HG03521 (cell line): ENCODE measurements at regions not wholly inside any gene's neighbourhood (a gene's known extent, or its start where the extent isn't known, plus 50 kb on each side); places are given as distances from the start of the nearest gene placed in this dataset.
"Not testable (repeated sequence)": the region's sequence is repeated elsewhere in the genome, so short reads cannot be mapped to it uniquely, and the experiment has no call there.

Experiments
- ATAC-seq: cut with Tn5 transposase; IDR thresholded peaks from one replicate; pipeline ENCODE4 v1.9.1; 2021; ENCODE audit warnings: mild to moderate bottlenecking, moderate library complexity; ENCODE audit not compliant: unreplicated experiment

DNA sequence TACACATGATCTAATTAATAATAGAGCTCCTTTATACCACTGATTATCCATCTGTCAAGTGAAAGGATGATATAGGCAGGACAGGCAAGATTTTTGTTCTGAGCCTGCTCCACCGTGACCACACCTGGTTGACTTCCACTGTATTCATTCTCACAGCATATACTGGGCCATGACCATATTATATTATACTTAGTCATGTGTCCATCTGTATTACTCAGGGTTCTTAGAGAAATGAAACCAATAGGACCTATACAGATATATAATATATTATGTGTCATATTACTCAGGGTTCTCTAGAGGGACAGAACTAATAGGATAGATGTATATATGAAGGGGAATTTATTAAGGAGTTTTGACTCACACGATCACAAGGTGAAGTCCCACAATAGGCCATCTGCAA lies 675.1 kb downstream of the GRXCR1 start:
- ATAC-seq, result no peak

DNA sequence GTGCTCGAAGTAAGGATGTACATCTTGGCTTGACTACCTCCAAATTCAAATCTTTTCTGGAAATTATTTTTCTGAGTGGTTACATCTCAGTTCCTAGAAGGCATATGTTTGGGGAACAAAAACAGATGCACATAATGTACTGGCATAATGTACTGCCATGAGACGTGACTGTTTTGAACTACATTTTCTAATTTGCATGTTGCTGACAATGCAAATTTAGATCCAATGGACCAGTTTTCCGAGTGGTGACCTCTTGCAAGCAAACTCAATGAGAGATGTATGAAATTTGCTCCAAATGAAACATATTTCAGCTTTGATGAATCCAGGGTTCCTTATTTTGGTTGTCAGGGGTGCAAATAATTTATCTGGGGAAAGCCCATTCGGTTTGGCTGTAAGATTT lies 694.3 kb downstream of the GRXCR1 start:
- no peak for ATAC-seq

DNA sequence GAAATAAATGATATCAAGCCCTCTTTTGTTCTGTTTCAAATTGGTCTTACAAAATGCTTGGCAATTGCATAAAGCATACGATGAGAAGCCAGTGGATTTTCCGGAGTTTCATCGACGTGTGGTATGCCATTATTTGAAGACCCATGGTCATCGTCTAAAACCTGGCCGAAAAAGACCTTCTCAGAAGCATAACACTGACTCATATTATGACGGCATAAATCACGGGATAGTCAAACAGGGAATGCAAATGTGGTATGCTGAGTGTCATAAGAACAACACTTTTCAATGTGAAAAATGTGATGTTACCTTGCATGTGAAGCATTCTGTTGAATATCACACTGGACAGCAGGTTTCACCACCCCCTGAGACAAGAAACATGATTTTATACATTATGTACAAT lies 695.2 kb downstream of the GRXCR1 start:
- ATAC-seq, result no peak

DNA sequence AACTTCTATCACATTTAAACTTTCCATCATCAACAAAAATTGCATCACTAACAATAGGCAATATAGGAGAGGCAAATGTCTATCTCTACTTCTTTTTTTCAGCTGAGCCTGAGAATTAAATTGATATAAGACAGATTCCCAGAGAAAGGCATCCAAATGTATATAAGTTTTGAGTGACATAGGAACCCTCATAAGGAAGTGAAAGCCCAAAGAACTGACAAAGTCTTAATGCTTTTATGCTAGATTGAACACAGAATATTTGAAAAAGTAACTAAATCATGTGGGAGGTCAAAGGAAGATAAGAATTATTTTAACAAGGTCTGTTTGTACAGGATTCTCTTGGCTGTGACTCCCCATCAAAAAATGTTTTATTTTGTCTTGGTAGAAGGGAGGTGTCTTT lies 714.9 kb downstream of the GRXCR1 start:
- ATAC-seq, result no peak

DNA sequence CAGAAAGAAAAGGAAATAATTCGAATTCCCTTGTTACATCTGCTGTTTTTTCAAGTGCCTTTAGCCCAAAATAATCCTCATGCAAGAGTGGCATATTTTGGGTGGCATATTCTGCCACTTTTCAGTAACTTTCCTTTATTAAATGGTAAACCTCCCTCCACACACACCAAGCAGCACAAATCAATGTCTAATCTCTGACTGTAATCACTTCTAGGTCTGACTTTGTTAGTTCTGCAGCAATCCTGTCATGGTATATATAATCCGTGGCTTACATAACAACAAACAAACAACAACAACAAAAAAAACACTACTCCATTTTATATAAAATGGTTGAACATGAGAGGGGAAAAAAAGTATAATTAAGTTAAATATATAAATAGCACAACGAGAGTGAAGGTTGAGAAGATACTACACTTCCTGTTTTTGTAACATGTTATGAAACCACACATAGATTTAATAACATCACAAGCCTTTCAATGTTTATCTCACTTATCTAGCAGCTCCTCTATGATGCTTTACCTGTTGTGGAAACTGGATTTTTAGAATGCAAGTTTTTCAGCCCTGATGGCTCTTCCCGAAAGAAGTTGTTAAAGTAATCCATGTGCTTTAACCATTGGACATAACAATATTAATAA lies 715.4 kb downstream of the GRXCR1 start:
- ATAC-seq, result no peak

DNA sequence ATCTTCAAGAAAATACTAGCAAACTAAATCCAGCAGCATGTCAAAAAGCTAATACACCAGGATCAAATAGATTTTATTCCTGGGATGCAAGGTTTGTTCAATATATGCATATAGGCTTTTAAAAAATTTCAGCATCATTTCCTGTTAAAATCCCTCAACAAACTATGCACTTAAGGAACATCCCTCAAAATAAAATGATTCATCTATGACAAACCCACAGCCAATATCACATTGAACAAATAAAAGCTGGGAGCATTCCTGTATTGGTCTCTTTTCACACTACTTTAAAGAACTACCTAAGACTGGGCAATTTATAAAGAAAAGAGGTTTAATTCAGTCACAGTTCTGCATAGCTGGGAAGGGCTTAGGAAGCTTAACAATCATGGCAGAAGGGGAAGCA lies 726.7 kb downstream of the GRXCR1 start:
- ATAC-seq, result no peak

DNA sequence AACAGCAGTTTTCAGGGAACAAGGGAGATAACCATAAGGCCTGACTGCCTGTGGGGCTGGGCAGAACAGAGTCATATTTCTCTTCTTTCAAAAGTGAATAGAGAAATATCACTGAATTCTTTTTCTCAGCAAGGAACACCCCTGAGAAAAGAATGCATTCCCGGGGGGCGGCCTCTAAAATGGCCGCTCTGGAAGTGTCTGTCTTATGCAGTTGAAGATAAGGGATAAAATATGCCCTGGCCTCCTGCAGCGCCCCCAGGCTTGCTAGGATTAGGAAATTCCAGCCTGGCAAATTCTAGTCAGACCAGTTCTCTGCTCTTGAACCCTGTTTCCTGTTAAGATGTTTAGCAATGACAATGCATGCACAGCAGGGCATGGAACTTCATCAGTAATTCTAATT lies 745.4 kb downstream of the GRXCR1 start:
- not testable (repeated sequence) for ATAC-seq

DNA sequence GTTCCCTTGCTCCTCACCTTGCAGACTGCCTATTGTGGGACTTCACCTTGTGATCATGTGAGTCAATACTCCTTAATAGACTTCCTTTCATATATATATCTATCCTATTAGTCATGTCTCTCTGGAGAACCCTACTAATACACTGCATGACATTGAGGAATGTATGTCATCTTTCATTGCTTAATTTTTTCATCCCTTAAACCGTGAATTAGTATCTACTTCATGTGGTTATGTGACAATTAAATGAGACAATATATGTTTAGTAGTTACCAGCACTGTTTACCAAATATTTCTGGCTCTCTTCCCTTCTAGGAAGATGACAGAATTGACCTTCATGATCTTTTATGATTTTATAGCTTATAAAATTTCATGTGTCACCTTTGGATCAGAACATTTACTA lies 759.5 kb downstream of the GRXCR1 start:
- no peak for ATAC-seq

DNA sequence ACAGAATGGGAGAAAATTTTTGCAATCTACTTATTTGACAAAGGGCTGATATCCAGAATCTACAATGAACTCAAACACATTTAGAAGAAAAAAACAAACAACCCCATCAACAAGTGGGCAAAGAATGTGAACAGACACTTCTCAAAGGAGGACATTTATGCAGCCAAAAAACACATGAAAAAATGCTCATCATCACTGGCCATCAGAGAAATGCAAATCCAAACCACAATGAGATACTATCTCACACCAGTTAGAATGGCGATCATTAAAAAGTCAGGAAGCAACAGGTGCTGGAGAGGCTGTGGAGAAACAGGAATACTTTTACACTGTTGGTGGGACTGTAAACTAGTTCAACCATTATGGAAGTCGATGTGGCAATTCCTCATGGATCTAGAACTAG lies 767.0 kb downstream of the GRXCR1 start:
- ATAC-seq, result not testable (repeated sequence)

DNA sequence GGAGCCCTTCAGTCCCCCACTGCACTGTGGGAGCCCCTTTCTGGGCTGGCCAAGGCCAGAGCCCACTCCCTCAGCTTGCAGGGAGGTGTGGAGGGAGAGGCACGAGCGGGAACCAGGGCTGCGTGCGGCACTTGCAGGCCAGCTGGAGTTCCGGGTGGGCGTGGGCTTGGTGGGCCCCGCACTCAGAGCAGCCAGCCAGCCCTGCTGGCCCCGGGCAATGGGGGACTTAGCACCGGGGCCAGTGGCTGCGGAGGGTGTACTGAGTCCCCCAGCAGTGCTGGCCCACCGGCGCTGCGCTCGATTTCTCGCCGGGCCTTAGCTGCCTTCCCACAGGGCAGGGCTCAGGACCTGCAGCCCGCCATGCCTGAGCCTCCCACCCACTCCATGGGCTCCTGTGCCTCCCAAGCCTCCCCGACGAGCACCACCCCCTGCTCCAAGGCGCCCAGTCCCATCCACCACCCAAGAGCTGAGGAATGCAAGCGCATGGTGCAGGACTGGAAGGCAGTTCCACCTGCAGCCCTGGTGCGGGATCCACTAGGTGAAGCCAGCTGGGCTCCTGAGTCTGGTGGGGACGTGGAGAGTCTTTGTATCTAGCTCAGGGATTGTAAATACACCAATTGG lies 776.2 kb downstream of the KCTD8 start:
- not testable (repeated sequence) for ATAC-seq

DNA sequence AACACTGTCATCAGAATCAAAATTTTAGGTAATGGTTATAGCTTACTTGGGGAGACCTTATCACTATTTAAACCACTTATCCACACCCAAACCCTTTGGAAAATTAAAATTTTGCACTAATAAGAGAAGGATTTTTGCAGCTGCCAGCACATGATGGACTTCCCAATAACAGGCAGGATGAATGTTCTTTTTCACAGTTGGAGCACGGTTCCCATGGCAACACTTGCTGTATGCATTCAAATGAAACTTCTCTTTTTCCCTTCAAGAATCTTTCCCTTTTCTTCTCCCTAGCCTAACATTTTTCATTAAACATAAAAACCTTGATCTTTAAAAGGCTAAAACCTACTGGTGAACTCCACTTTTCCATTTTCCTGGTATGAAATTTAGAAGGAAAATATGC lies 768.2 kb downstream of the KCTD8 start:
- no peak for ATAC-seq

DNA sequence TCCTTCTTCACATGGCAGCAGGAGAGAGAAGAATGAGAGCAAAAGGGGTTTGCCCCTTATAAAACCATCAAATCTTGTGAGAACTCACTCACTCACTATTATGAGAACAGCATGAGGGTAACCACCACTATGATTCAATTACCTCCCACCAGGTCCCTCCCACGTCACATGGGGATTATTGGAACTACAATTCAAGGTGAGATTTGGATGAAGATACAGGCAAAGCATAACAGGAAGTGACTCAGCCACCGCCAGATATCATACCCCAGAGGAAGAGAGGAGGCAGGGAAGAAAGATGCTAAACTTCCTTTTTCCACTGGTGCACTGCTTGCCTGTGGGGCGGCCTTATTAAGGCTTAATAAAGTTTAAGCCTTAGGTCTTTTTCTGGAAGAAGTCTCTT lies 766.1 kb downstream of the KCTD8 start:
- no peak for ATAC-seq

DNA sequence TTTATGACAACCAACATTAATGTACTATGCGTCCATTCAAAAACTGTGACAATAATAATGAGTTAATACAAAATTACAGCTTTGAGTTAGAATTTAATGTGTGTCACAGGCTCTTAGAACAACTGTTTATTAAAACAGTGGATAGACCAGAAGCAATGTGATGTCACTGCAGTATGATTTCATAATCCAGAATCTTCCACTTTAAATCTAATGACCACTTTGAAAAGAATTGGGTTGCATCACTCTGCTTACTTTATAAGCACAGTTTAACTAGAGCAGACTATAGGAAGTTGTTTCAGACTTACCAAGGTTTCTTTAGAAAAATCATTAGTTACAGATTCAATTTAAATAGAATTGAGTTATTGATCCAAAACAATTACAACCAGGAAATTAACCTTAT lies 758.5 kb downstream of the KCTD8 start:
- no peak for ATAC-seq

DNA sequence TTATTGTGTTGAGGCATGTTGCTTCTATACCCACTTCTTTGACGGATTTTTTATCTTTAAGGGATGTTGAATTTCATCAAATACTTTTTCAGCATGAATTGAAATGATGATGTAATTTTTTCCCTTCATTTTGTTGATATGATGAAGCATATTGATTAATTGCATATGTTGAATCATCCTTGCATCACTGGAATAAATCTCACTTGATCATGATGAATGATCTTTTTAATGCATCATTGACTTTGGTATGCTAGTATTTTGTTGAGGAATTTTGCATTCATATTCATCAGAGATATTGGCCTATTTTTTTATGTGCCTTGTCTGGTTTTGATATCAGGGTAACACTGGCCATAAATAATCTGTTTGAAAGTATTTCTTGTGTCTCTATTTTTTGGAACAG lies 754.7 kb downstream of the KCTD8 start:
- no peak for ATAC-seq

DNA sequence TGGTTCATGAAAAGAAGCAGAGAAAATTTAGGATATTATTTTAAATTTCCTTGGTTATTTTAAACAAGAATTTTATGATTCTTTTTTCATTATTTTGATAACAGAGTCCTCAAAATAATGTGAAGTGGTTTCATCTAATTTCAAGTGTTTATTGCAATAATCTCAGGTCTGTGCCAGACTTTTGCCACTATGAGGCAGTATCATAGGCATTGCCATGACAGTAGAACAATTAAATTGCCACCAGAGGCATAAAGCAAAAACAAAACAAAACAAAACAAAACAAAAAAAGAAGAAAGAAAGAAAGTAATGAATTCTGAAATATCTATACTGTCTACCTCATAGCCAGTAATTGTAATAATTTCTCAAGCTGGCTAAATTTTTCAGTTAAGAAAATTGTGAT lies 739.2 kb downstream of the KCTD8 start:
- no peak for ATAC-seq

DNA sequence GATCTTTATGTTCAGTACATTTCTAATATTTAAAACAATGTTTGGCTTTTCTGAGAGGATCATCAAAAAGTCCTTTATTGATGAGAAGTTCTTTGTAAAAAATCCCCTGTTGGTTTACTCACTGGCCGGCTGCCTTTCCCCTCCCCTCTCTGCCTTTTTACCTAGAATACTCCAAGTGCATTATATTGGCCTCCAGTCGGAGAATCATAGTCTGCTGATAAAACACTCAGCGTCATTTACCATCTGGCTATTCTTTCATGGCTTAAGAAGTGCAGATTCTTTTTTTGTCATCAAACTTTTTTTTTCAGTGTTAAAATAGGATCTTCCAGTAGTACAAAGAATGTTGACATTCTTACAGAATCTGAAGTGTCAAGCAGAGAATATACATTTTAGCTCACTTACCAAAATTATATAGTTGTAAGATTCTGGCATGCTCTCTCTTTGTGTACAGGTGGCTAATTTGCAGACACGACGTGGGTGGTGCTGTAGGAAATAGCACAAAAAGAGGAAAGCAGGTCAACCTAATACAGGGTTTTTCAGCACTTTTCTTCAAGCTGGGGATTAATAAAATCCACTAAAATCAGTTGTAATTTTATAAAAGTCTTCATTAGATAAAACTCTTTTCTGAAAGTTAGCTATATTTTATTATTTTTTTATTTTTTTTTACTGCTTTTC lies 731.8 kb downstream of the KCTD8 start:
- ATAC-seq, result no peak

DNA sequence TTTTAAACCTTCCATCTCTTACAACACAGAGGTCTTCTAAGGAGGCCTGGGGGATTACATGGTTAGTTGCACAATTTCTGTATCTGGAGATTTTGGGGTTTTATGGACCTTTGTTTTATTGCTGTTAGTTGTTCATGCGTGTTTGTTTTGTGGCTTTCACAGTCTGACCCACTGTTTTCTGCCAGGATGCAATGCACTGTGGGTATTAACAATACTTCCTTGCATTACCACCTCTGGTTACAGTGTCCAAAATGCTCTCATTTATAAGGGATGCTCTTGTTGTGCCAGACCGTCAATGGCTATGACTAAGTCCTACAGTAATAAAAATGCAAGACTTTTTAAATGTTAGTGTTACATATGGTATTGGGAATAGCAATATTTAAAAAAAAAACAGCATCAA lies 730.2 kb downstream of the KCTD8 start:
- no peak for ATAC-seq

DNA sequence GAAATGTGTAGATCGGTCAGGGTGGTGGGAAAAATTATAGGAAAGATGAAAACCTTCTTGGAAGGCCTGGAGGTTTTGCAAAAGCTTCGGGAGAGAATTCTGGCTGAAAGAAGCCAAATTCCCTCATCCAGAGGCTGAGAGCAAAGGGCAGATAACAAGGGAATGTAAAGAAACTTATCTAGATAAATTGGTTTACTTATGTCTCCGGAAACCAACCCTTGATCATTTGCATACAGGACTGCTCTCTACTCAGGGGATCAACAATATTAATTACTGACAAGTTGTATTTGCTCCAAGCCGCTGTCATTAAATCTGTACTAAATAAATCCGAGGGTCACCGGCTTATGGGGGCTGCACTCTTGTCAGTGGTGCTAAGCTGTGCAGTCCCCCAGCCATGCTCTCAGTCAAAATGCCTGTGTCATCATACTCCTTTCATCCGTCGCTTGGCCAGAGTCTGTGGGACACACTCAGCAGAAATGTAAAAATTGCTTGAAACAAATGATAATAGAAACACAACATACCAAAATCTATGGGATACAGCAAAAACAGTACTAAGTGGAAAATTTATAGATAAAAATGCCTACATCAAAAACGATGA lies 715.7 kb downstream of the KCTD8 start:
- ATAC-seq, result no peak

DNA sequence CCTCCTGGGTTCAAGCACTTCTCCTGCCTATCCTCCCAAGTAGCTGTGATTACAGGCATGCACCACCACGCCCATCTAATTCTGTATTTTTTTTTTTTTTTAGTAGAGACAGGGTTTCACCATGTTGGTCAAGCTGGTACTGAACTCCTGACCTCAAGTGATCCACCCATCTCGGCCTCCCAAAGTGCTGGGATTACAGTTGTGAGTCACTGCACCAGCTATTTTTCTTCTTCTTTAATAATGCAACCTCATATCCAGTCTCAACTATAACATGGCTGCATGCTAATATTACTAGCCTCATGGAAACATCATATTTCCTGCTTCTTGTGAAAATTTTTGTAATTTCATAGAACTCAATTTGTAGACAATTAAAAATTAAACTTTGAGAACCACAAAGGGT lies 706.5 kb downstream of the KCTD8 start:
- ATAC-seq, result no peak

DNA sequence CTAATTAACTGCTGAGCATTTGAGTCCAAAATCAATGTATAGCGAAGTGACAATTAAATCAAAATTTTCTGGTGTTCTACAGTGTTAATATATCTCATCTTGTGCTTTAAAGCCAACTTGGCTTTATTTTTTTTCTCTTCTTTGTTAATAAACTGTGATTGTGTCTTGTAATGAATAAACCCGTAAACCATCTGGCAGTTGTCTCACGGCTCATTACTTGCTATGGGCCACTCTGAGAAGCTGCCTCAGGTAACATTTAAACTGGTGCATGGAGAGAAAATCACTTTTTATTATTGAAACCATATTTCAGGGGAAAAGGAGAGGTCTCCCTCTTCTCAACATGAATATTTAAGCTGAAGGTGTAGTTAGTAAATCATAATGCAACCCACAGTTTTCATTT lies 694.0 kb downstream of the KCTD8 start:
- no peak for ATAC-seq

DNA sequence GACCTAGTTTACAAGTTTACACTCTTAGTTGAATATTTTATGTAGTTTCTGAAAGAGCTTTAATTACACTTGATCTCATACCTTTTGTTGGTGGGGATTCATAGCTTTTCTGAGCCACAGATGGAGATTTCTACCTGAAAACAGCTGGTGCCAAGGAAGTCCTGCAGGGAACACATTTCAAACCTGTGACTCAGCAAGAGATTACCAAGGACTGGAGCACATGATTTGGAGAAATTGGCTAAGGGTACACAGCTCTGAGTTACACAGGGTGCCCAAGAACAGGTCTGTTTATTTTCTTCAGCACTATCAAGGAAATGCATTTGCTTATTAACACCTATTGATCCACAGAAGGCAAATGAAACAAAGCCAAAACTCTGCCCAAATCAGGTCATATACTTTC lies 691.5 kb downstream of the KCTD8 start:
- no peak for ATAC-seq

DNA sequence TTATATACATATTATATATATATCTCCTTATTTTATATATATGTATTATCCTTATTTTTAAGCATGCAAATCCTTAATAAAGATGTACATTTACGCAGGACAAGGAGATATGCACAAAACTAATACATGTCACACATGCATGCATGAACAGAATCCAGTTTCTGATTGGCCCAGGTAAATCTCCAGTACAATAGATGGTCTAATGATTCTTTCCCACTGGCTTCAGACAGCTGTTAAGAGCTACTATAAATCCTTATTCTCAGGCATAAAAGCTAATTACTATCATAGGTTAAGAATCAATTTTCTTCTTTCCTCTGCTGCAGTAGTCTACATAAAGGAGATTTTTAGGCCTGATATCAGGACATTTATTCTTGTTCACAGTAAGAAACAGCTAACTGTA lies 689.8 kb downstream of the KCTD8 start:
- ATAC-seq, result no peak
